H1 (cell line): ENCODE measurements at regions not wholly inside any gene's neighbourhood (a gene's known extent, or its start where the extent isn't known, plus 50 kb on each side); places are given as distances from the start of the nearest gene placed in this dataset.

Experiments used
- CTCF ChIA-PET: fragments of 300-600 bp; sonication (Branson Sonifier 250); formaldehyde crosslinking; loops from one replicate; lab custom pipeline; 2021; ENCODE audit not compliant: partially characterized antibody; lab: Charles Lee
- POLR2A ChIA-PET: fragments of 300-600 bp; sonication (Branson Sonifier 250); formaldehyde crosslinking; loops from one replicate; lab custom pipeline; 2021; ENCODE audit warnings: inconsistent platforms; ENCODE audit not compliant: partially characterized antibody; lab: Charles Lee
- DNase-seq, 2 experiments: peaks; one replicate each; pipeline versions ENCODE4 v3.0.0 to v3.0.0-alpha.2; 2010 to 2022; ENCODE audit warnings: low spot score in 2 of 2, low read depth in 1 of 2, mixed read lengths in 1 of 2
- FAIRE-seq: peaks from 2 replicates; lab custom pipeline; 2011; peaks lifted over from hg19 to GRCh38; lab: Jason Lieb, UNC
- H2AFZ ChIP-seq: 2 replicates; pipeline ENCODE4 v1.8.1; 2012; ENCODE audit warnings: low read length, inconsistent platforms
- H2AK5ac ChIP-seq: 2 replicates; pipeline ENCODE4 v1.6.1; 2013; ENCODE audit warnings: low read depth, low read length
- H2BK120ac ChIP-seq: replicated peaks from 2 replicates; pipeline ENCODE3; 2013; ENCODE audit warnings: low read depth, low read length, inconsistent platforms
- H2BK12ac ChIP-seq: 2 replicates; pipeline ENCODE4 v1.6.1; 2013; ENCODE audit warnings: low read depth, low read length
- H2BK15ac ChIP-seq: 2 replicates; pipeline ENCODE4 v1.6.1; 2013; ENCODE audit warnings: low read length
- H2BK20ac ChIP-seq: 2 replicates; pipeline ENCODE4 v1.6.1; 2013; ENCODE audit warnings: low read length
- H2BK5ac ChIP-seq: 2 replicates; pipeline ENCODE4 v1.6.1; 2013; ENCODE audit warnings: low read depth, low read length
- H3K14ac ChIP-seq: 2 replicates; pipeline ENCODE4 v1.6.1; 2013; ENCODE audit warnings: inconsistent platforms; ENCODE audit not compliant: insufficient read length
- H3K18ac ChIP-seq: 2 replicates; pipeline ENCODE4 v1.6.1; 2013; ENCODE audit warnings: low read length; ENCODE audit errors: extremely low read depth
- H3K23ac ChIP-seq: 2 replicates; pipeline ENCODE4 v1.6.1; 2013; ENCODE audit warnings: inconsistent platforms; ENCODE audit not compliant: insufficient read length
- H3K23me2 ChIP-seq: 2 replicates; pipeline ENCODE4 v1.6.1; 2013; ENCODE audit warnings: low read depth, low read length
- H3K27ac ChIP-seq: 2 replicates; pipeline ENCODE4 v1.6.1; 2011; ENCODE audit warnings: low read depth, low read length, inconsistent platforms
- H3K27me3 ChIP-seq, 4 experiments: replicated peaks in 1 of 4; 1 replicate in 1 of 4; 2 replicates in 3 of 4; pipeline versions ENCODE4 v1.6.1 to v1.8.1; 2011 to 2013; ENCODE audit warnings: low read length in 3 of 4, mild to moderate bottlenecking in 3 of 4, inconsistent platforms in 2 of 4, mixed read lengths in 2 of 4, moderate library complexity in 1 of 4; ENCODE audit not compliant: control insufficient read depth in 3 of 4, insufficient read depth in 3 of 4; ENCODE audit errors: extremely low read depth in 1 of 4
- H3K36me3 ChIP-seq, 4 experiments: 2 replicates each; pipeline versions ENCODE4 v1.6.1 to v1.8.1; 2011 to 2013; ENCODE audit warnings: mild to moderate bottlenecking in 4 of 4, low read length in 3 of 4, moderate library complexity in 2 of 4, control low read depth in 1 of 4, inconsistent platforms in 1 of 4; ENCODE audit not compliant: insufficient read depth in 4 of 4, control insufficient read depth in 2 of 4
- H3K4ac ChIP-seq: replicated peaks from 2 replicates; pipeline ENCODE3; 2013; ENCODE audit warnings: low read length, low read depth, mixed read lengths, inconsistent platforms; ENCODE audit not compliant: insufficient read length
- H3K4me1 ChIP-seq, 4 experiments: replicated peaks in 1 of 4; 1 replicate in 1 of 4; 2 replicates in 3 of 4; pipeline versions ENCODE4 v1.6.1 to v1.8.1; 2011 to 2013; ENCODE audit warnings: low read length in 3 of 4, inconsistent platforms in 2 of 4, mixed read lengths in 1 of 4; ENCODE audit not compliant: insufficient read depth in 4 of 4, control insufficient read depth in 3 of 4
- H3K4me2 ChIP-seq, 2 experiments: 2 replicates each; pipeline versions ENCODE4 v1.6.1 to v1.8.1; 2011 to 2013; ENCODE audit warnings: low read depth in 2 of 2, low read length in 2 of 2, control low read depth in 1 of 2, inconsistent platforms in 1 of 2, mild to moderate bottlenecking in 1 of 2; ENCODE audit not compliant: insufficient read depth in 1 of 2
- H3K4me3 ChIP-seq, 4 experiments: fragments of 200-600, 300-600 bp in 1 of 4; sonication (generic), shearing (Covaris generic), sonication (Bioruptor Twin) in 1 of 4; 2 replicates each; pipeline versions ENCODE4 v1.5.1 to v1.8.1; 2011 to 2016; ENCODE audit warnings: low read length in 4 of 4, low read depth in 3 of 4, control low read depth in 2 of 4, inconsistent platforms in 2 of 4, mild to moderate bottlenecking in 2 of 4, mixed read lengths in 1 of 4, moderate library complexity in 1 of 4; ENCODE audit not compliant: insufficient read depth in 2 of 4; ENCODE audit errors: extremely low read depth in 1 of 4
- H3K56ac ChIP-seq: replicated peaks from 2 replicates; pipeline ENCODE3; 2013; ENCODE audit warnings: low read depth, mild to moderate bottlenecking, mixed read lengths, low read length, inconsistent platforms; ENCODE audit not compliant: insufficient read length
- H3K79me1 ChIP-seq: 2 replicates; pipeline ENCODE4 v1.6.1; 2013; ENCODE audit warnings: low read depth, low read length, control low read depth
- H3K79me2 ChIP-seq, 2 experiments: 2 replicates each; pipeline versions ENCODE4 v1.6.1 to v1.8.1; 2012 to 2013; ENCODE audit warnings: low read length in 2 of 2, mild to moderate bottlenecking in 2 of 2, inconsistent platforms in 1 of 2; ENCODE audit not compliant: insufficient read depth in 2 of 2, control insufficient read depth in 1 of 2
- H3K9ac ChIP-seq, 4 experiments: replicated peaks in 1 of 4; 1 replicate in 1 of 4; 2 replicates in 3 of 4; pipeline versions ENCODE4 v1.6.1 to v1.8.1; 2011 to 2013; ENCODE audit warnings: low read depth in 3 of 4, low read length in 3 of 4, control low read depth in 2 of 4, mild to moderate bottlenecking in 2 of 4, moderate library complexity in 2 of 4, inconsistent platforms in 1 of 4; ENCODE audit errors: extremely low read depth in 1 of 4
- H3K9me3 ChIP-seq, 2 experiments: 2 replicates each; pipeline versions ENCODE4 v1.6.1 to v1.8.1; 2012 to 2013; ENCODE audit warnings: mild to moderate bottlenecking in 2 of 2, moderate library complexity in 2 of 2, control low read depth in 1 of 2, inconsistent platforms in 1 of 2, low read depth in 1 of 2, low read length in 1 of 2, mixed read lengths in 1 of 2; ENCODE audit not compliant: insufficient read depth in 2 of 2
- H4K20me1 ChIP-seq, 2 experiments: replicated peaks in 1 of 2; 2 replicates each; pipeline versions ENCODE3 to v1.8.1; 2011 to 2013; ENCODE audit warnings: inconsistent platforms in 2 of 2, low read length in 2 of 2, mild to moderate bottlenecking in 1 of 2; ENCODE audit not compliant: insufficient read depth in 2 of 2, control insufficient read depth in 1 of 2
- H4K5ac ChIP-seq: 2 replicates; pipeline ENCODE4 v1.6.1; 2013; ENCODE audit warnings: low read length, low read depth, mixed read lengths, inconsistent platforms; ENCODE audit not compliant: insufficient read length
- H4K8ac ChIP-seq: 2 replicates; pipeline ENCODE4 v1.8.0; 2013; ENCODE audit warnings: mild to moderate bottlenecking, moderate library complexity, low read length, inconsistent platforms; ENCODE audit not compliant: insufficient read depth; ENCODE audit errors: extremely low read depth
- H4K91ac ChIP-seq: replicated peaks from 2 replicates; pipeline ENCODE3; 2013; ENCODE audit warnings: low read length, mixed read lengths, inconsistent platforms; ENCODE audit not compliant: insufficient read length
- CBX8 ChIP-seq: fragments of 300-800, 300-1000 bp; sonication (generic); IDR thresholded peaks from 2 replicates; pipeline ENCODE4 v1.7.1; 2016; ENCODE audit warnings: low read depth, low read length, borderline replicate concordance
- GTF2F1 ChIP-seq: IDR thresholded peaks from 2 replicates; pipeline ENCODE4 v1.6.1; 2012; ENCODE audit warnings: low read depth, low read length, improper control_type of control experiment, borderline replicate concordance
- RNF2 ChIP-seq: fragments of 200-900, 300-1000 bp; sonication (generic); IDR thresholded peaks from 2 replicates; pipeline ENCODE4 v1.7.1; 2016; ENCODE audit warnings: borderline replicate concordance, low read depth, mild to moderate bottlenecking, antibody characterized with exemption, low read length; ENCODE audit not compliant: poor library complexity, severe bottlenecking; ENCODE audit errors: missing control alignments
- TAF7 ChIP-seq: optimal IDR thresholded peaks from 2 replicates; pipeline ENCODE3; 2011; ENCODE audit warnings: low read depth, mild to moderate bottlenecking, inconsistent platforms, low read length, moderate library complexity, borderline replicate concordance
- WGBS, 2 experiments: shearing (Covaris generic) in 1 of 2; methylation state at CpG; one replicate each; pipeline versions ENCODE4 v1.1.6 to v1.1.7; 2013 to 2015; ENCODE audit warnings: low lambda C conversion rate in 2 of 2, mixed read lengths in 2 of 2, inconsistent platforms in 1 of 2, low coverage in 1 of 2, missing lambda C conversion rate in 1 of 2; ENCODE audit not compliant: insufficient replicate concordance in 2 of 2, insufficient coverage in 1 of 2, insufficient read length in 1 of 2; ENCODE audit errors: extremely low coverage in 1 of 2, missing lambda C conversion rate in 1 of 2; 5-methylcytosine and 5-hydroxymethylcytosine counted together
- TF ChIP-seq, protein P1 (sequence below): IDR thresholded peaks from 2 replicates; pipeline ENCODE4 v1.6.1; 2011; ENCODE audit warnings: low read depth, mild to moderate bottlenecking, low read length; ENCODE audit not compliant: insufficient read depth

DNA sequence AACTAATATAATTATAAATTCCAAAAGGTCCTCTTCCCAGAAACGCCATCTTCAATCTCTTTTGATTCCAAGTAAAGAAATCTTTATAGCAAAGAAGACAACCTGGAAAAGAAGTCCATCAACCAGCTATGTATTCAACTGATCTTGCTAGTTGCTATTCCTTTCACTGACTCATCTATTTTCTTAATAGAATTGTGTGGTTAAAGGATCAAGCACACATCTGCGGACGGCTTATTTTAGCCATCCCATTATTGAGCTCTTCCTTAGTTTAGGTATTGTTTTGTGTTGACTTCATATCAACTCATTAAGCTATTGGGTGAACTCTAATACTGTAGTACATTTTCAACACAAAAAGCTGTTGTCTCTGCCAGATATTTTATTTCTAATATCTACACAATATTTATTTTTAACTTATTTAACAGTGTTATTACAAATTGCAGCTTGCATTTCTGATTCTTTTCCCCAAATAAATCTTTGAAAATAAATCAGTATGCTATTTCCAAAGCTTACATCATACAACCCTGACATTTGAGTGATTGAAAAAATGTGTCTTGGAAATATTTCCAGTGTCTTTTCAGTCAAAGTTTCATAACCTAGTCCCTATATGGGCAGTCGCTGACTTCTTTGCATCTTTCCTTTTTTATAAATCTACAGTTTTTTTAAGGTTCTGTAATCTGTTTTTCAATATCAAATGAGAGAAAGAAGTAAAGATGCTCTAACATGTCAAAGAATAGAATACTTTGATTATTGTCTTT lies 158.8 kb upstream of the SPRY2 start:
- no peaks in the 10 kb centered on the region for H3K4me1 ChIP-seq
- no peak overlapping the region for H2BK15ac ChIP-seq
- 95% methylated on average over 4 of the region's 4 CpGs; no CpG with 5 or more reads in 1 of the 2 experiments for WGBS, 2 experiments
- no peak overlapping the region for H2BK20ac ChIP-seq
- no peak overlapping the region for H4K91ac ChIP-seq
- H3K9me3 ChIP-seq, result no peaks in the 10 kb centered on the region; a peak in 1 of 4 replicates
- H3K23me2 ChIP-seq, result no peaks in the 10 kb centered on the region
- no peak overlapping the region for H3K18ac ChIP-seq
- no peak overlapping the region for H2BK12ac ChIP-seq
- no peak overlapping the region for H2BK120ac ChIP-seq
- FAIRE-seq, result no peak
- no peak overlapping the region for H3K4me3 ChIP-seq
- no peak overlapping the region for H3K14ac ChIP-seq
- H4K5ac ChIP-seq, result no peak overlapping the region
- no peak overlapping the region for H4K8ac ChIP-seq
- H3K4me2 ChIP-seq, result no peak overlapping the region
- H2BK5ac ChIP-seq, result no peak overlapping the region
- no peaks in the 10 kb centered on the region for H3K27me3 ChIP-seq
- H3K79me2 ChIP-seq, result no peaks in the 10 kb centered on the region
- no peak overlapping the region for H3K4ac ChIP-seq
- H3K27ac ChIP-seq, result no peak overlapping the region
- no peak overlapping the region for H3K9ac ChIP-seq
- CTCF ChIA-PET, result interaction anchor here (1.9 kb wide), 1 partner anchor 23 kb away, joined by 5 read pairs; no protein-coding TSS in a partner anchor
- POLR2A ChIA-PET, result no interaction called here
- no peaks in the 10 kb centered on the region for H3K79me1 ChIP-seq
- DNase-seq, result no peak
- H3K23ac ChIP-seq, result no peak overlapping the region
- no peaks in the 10 kb centered on the region for H4K20me1 ChIP-seq
- H2AK5ac ChIP-seq, result no peak overlapping the region
- H3K36me3 ChIP-seq, result no peaks in the 10 kb centered on the region
- H2AFZ ChIP-seq, result no peak overlapping the region
- H3K56ac ChIP-seq, result no peak overlapping the region
- no peak for TF ChIP-seq CBX8
- TF ChIP-seq TAF7, result no peak
- TF ChIP-seq GTF2F1, result no peak
- no peak for TF ChIP-seq RNF2
- TF ChIP-seq, protein P1, sequence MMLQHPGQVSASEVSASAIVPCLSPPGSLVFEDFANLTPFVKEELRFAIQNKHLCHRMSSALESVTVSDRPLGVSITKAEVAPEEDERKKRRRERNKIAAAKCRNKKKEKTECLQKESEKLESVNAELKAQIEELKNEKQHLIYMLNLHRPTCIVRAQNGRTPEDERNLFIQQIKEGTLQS, result no peak
